ENCODE measurements at regions not wholly inside any gene's neighbourhood (a gene's known extent, or its start where the extent isn't known, plus 50 kb on each side); places are given as distances from the start of the nearest gene placed in this dataset.

GRCh38 chrX:22674932-22675331 lies 324.8 kb upstream of the DDX53 start:
- TF ChIP-seq, protein P1, sequence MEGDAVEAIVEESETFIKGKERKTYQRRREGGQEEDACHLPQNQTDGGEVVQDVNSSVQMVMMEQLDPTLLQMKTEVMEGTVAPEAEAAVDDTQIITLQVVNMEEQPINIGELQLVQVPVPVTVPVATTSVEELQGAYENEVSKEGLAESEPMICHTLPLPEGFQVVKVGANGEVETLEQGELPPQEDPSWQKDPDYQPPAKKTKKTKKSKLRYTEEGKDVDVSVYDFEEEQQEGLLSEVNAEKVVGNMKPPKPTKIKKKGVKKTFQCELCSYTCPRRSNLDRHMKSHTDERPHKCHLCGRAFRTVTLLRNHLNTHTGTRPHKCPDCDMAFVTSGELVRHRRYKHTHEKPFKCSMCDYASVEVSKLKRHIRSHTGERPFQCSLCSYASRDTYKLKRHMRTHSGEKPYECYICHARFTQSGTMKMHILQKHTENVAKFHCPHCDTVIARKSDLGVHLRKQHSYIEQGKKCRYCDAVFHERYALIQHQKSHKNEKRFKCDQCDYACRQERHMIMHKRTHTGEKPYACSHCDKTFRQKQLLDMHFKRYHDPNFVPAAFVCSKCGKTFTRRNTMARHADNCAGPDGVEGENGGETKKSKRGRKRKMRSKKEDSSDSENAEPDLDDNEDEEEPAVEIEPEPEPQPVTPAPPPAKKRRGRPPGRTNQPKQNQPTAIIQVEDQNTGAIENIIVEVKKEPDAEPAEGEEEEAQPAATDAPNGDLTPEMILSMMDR (IDR thresholded peaks at IDR 0.05; ENCODE audit: control insufficient read depth, insufficient read depth, low read depth, low read length, missing control alignments): no peak
- no peak overlapping the region for H3K4me3 ChIP-seq (ENCODE audit: control insufficient read depth, low read depth, low read length)
- no peak for DNase-seq (ENCODE audit: low read depth)

DNA sequence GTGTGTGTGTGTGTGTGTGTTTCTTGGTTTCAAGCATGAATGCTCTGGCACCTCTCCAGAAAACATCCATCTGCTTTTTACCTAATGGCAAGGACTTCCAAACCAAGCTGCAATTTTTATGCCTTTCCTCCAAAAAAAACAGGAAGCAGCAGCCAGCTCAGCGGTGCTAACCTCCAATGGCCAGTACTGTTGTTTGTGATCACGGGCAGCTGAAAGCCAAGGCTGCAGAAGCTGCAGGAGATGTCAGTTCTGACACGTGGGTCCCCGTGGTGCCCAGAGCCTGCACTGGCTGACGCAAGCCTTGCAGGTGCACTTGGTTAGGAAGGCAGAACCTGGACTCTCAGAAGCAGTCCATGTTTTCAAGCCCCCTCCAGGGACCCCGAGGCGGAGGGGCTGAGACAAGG lies 313.6 kb upstream of the DDX53 start:
- H3K4me3 ChIP-seq (ENCODE audit: control insufficient read depth, low read depth, low read length): no peak overlapping the region
- DNase-seq (ENCODE audit: low read depth): no peak
- TF ChIP-seq, protein P1 (IDR thresholded peaks at IDR 0.05; ENCODE audit: control insufficient read depth, insufficient read depth, low read depth, low read length, missing control alignments): no peak

- TF ChIP-seq, protein P1 (IDR thresholded peaks at IDR 0.05; ENCODE audit: control insufficient read depth, insufficient read depth, low read depth, low read length, missing control alignments): no peak
- H3K4me3 ChIP-seq (ENCODE audit: control insufficient read depth, low read depth, low read length): no peak overlapping the region
- no peak for DNase-seq (ENCODE audit: low read depth)
Measured at GRCh38 chrX:22689290-22689689, 310.5 kb upstream of the DDX53 start.

GRCh38 chrX:22690116-22690515 lies 309.6 kb upstream of the DDX53 start:
- TF ChIP-seq, protein P1 (IDR thresholded peaks at IDR 0.05; ENCODE audit: control insufficient read depth, insufficient read depth, low read depth, low read length, missing control alignments): no peak
- no peak for DNase-seq (ENCODE audit: low read depth)
- H3K4me3 ChIP-seq (ENCODE audit: control insufficient read depth, low read depth, low read length): no peak overlapping the region

DNA sequence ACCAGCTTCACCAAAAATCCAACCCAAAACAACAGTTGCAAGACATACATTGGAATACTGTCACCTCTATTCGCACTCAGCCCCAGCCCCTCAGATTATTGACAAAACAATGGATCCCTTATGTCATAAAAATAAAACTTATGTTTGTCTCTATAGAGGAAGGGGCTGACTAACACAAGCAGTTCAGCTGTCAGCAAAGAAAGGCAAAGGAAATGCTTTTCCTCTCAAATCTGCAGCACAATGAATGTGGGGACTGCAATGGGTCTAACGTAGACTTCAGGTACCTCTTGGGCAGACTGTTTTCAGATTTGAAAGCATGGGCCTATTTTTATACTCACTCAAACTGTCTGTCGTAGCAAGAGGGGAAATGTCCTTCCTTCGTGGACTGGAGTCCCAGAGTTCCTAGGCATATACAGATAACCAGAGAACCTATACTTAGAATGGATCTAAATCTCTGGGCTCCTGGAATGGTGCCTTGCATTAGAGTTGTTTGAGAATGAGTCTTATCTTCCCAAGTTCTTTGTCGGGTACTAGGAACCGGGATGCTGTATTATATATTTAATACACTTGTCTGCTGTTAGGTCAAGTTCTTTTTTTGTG lies 307.7 kb upstream of the DDX53 start:
- no peak overlapping the region for H3K4me3 ChIP-seq (ENCODE audit: control insufficient read depth, low read depth, low read length)
- DNase-seq (ENCODE audit: low read depth): no peak
- TF ChIP-seq, protein P1 (IDR thresholded peaks at IDR 0.05; ENCODE audit: control insufficient read depth, insufficient read depth, low read depth, low read length, missing control alignments): no peak

GRCh38 chrX:22698151-22698550 lies 301.6 kb upstream of the DDX53 start:
- no peak for DNase-seq (ENCODE audit: low read depth)
- no peak overlapping the region for H3K4me3 ChIP-seq (ENCODE audit: control insufficient read depth, low read depth, low read length)
- TF ChIP-seq, protein P1 (IDR thresholded peaks at IDR 0.05; ENCODE audit: control insufficient read depth, insufficient read depth, low read depth, low read length, missing control alignments): no peak
